ENCODE measurements at regions not wholly inside any gene's neighbourhood (a gene's known extent, or its start where the extent isn't known, plus 50 kb on each side); places are given as distances from the start of the nearest gene placed in this dataset.
"Not testable (repeated sequence)": the region's sequence is repeated elsewhere in the genome, so short reads cannot be mapped to it uniquely, and the experiment has no call there.

GRCh38 chr5:117133198-117133597 lies 558.6 kb upstream of the SEMA6A start:
- H3K4me1 ChIP-seq (ENCODE audit: control insufficient read depth, insufficient read depth, low read length), result no peaks in the 10 kb centered on the region
- H3K4me3 ChIP-seq (ENCODE audit: low read depth, low read length), result no peak overlapping the region
- H3K36me3 ChIP-seq (ENCODE audit: control insufficient read depth, insufficient read depth, low read length), result no peaks in the 10 kb centered on the region
- H3K27ac ChIP-seq (ENCODE audit: low read depth, low read length), result no peak overlapping the region
- no peak overlapping the region for H3K9ac ChIP-seq (ENCODE audit: low read length)
- H3K27me3 ChIP-seq (ENCODE audit: control insufficient read depth, insufficient read depth, low read length), result no peaks in the 10 kb centered on the region
- H3K9me3 ChIP-seq (ENCODE audit: control insufficient read depth, insufficient read depth, low read depth, low read length), result 0 out of 2 replicates have a peak, but pooled peaks cover 2% of the 10 kb centered on the region

- Histone ChIP-seq H3K27ac (ENCODE audit: low read depth, low read length) (no peak overlapping the region), H3K27me3 (ENCODE audit: control insufficient read depth, insufficient read depth, low read length) (no peaks in the 10 kb centered on the region), H3K4me1 (ENCODE audit: control insufficient read depth, insufficient read depth, low read length) (no peaks in the 10 kb centered on the region), H3K9me3 (ENCODE audit: control insufficient read depth, insufficient read depth, low read depth, low read length) (peaks cover 9% of the 10 kb centered on the region; the same call in 1 of the 2 replicates), H3K9ac (ENCODE audit: low read length) (no peak overlapping the region), H3K4me3 (ENCODE audit: low read depth, low read length) (no peak overlapping the region), H3K36me3 (ENCODE audit: control insufficient read depth, insufficient read depth, low read length) (no peaks in the 10 kb centered on the region)
Observed at GRCh38 chr5:117131876-117132275, 557.3 kb upstream of the SEMA6A start.

- no peak overlapping the region for H3K4me3 ChIP-seq (ENCODE audit: low read depth, low read length)
- H3K27me3 ChIP-seq (ENCODE audit: control insufficient read depth, insufficient read depth, low read length), result no peaks in the 10 kb centered on the region
- H3K36me3 ChIP-seq (ENCODE audit: control insufficient read depth, insufficient read depth, low read length), result no peaks in the 10 kb centered on the region
- no peak overlapping the region for H3K27ac ChIP-seq (ENCODE audit: low read depth, low read length)
- H3K9me3 ChIP-seq (ENCODE audit: control insufficient read depth, insufficient read depth, low read depth, low read length), result peaks cover 9% of the 10 kb centered on the region; the same call in 1 of the 2 replicates
- no peak overlapping the region for H3K9ac ChIP-seq (ENCODE audit: low read length)
- H3K4me1 ChIP-seq (ENCODE audit: control insufficient read depth, insufficient read depth, low read length), result no peaks in the 10 kb centered on the region
Observed at GRCh38 chr5:117131048-117131679, 556.5 kb upstream of the SEMA6A start.

- Histone ChIP-seq H3K9ac (ENCODE audit: low read length) (no peak overlapping the region), H3K4me3 (ENCODE audit: low read depth, low read length) (no peak overlapping the region), H3K4me1 (ENCODE audit: control insufficient read depth, insufficient read depth, low read length) (no peaks in the 10 kb centered on the region), H3K36me3 (ENCODE audit: control insufficient read depth, insufficient read depth, low read length) (no peaks in the 10 kb centered on the region), H3K9me3 (ENCODE audit: control insufficient read depth, insufficient read depth, low read depth, low read length) (peaks cover 17% of the 10 kb centered on the region), H3K27ac (ENCODE audit: low read depth, low read length) (no peak overlapping the region), H3K27me3 (ENCODE audit: control insufficient read depth, insufficient read depth, low read length) (no peaks in the 10 kb centered on the region)
Observed at GRCh38 chr5:117118499-117118898, 543.9 kb upstream of the SEMA6A start.

- not testable (repeated sequence) for H3K9ac ChIP-seq (ENCODE audit: low read length); H3K27ac ChIP-seq (ENCODE audit: low read depth, low read length); H3K27me3 ChIP-seq (ENCODE audit: control insufficient read depth, insufficient read depth, low read length); H3K36me3 ChIP-seq (ENCODE audit: control insufficient read depth, insufficient read depth, low read length); H3K4me3 ChIP-seq (ENCODE audit: low read depth, low read length); H3K4me1 ChIP-seq (ENCODE audit: control insufficient read depth, insufficient read depth, low read length)
- peaks cover 17% of the 10 kb centered on the region for H3K9me3 ChIP-seq (ENCODE audit: control insufficient read depth, insufficient read depth, low read depth, low read length)
Observed at GRCh38 chr5:117117314-117117713, 542.7 kb upstream of the SEMA6A start.

- H3K36me3 ChIP-seq (ENCODE audit: control insufficient read depth, insufficient read depth, low read length), result no peaks in the 10 kb centered on the region; the same call in 1 of the 2 replicates
- H3K27me3 ChIP-seq (ENCODE audit: control insufficient read depth, insufficient read depth, low read length), result no peaks in the 10 kb centered on the region
- H3K4me1 ChIP-seq (ENCODE audit: control insufficient read depth, insufficient read depth, low read length), result peaks cover 7% of the 10 kb centered on the region; the same call in 1 of the 2 replicates
- no peak overlapping the region for H3K27ac ChIP-seq (ENCODE audit: low read depth, low read length)
- no peak overlapping the region for H3K9ac ChIP-seq (ENCODE audit: low read length)
- H3K9me3 ChIP-seq (ENCODE audit: control insufficient read depth, insufficient read depth, low read depth, low read length), result peaks cover 5% of the 10 kb centered on the region
- no peak overlapping the region for H3K4me3 ChIP-seq (ENCODE audit: low read depth, low read length)
Observed at GRCh38 chr5:117110548-117110947, 535.9 kb upstream of the SEMA6A start.

GRCh38 chr5:117107859-117108258 lies 533.2 kb upstream of the SEMA6A start:
- peaks cover 5% of the 10 kb centered on the region for H3K9me3 ChIP-seq (ENCODE audit: control insufficient read depth, insufficient read depth, low read depth, low read length)
- no peak overlapping the region for H3K4me3 ChIP-seq (ENCODE audit: low read depth, low read length)
- H3K36me3 ChIP-seq (ENCODE audit: control insufficient read depth, insufficient read depth, low read length), result no peaks in the 10 kb centered on the region; the same call in 1 of the 2 replicates
- peaks cover 19% of the 10 kb centered on the region for H3K4me1 ChIP-seq (ENCODE audit: control insufficient read depth, insufficient read depth, low read length)
- no peaks in the 10 kb centered on the region for H3K27me3 ChIP-seq (ENCODE audit: control insufficient read depth, insufficient read depth, low read length)
- no peak overlapping the region for H3K9ac ChIP-seq (ENCODE audit: low read length)
- no peak overlapping the region for H3K27ac ChIP-seq (ENCODE audit: low read depth, low read length)

GRCh38 chr5:117103703-117104102 lies 529.1 kb upstream of the SEMA6A start:
- Histone ChIP-seq H3K4me3 (ENCODE audit: low read depth, low read length) (no peak overlapping the region), H3K36me3 (ENCODE audit: control insufficient read depth, insufficient read depth, low read length) (no peaks in the 10 kb centered on the region), H3K9me3 (ENCODE audit: control insufficient read depth, insufficient read depth, low read depth, low read length) (no peaks in the 10 kb centered on the region), H3K27me3 (ENCODE audit: control insufficient read depth, insufficient read depth, low read length) (no peaks in the 10 kb centered on the region), H3K27ac (ENCODE audit: low read depth, low read length) (no peak overlapping the region), H3K4me1 (ENCODE audit: control insufficient read depth, insufficient read depth, low read length) (peaks cover 28% of the 10 kb centered on the region), H3K9ac (ENCODE audit: low read length) (peak overlapping the region; percentile 28)

- H3K4me1 ChIP-seq (ENCODE audit: control insufficient read depth, insufficient read depth, low read length), result peaks cover 23% of the 10 kb centered on the region
- no peak overlapping the region for H3K9ac ChIP-seq (ENCODE audit: low read length)
- H3K27me3 ChIP-seq (ENCODE audit: control insufficient read depth, insufficient read depth, low read length), result no peaks in the 10 kb centered on the region
- no peaks in the 10 kb centered on the region for H3K36me3 ChIP-seq (ENCODE audit: control insufficient read depth, insufficient read depth, low read length)
- H3K27ac ChIP-seq (ENCODE audit: low read depth, low read length), result no peak overlapping the region
- H3K4me3 ChIP-seq (ENCODE audit: low read depth, low read length), result no peak overlapping the region
- H3K9me3 ChIP-seq (ENCODE audit: control insufficient read depth, insufficient read depth, low read depth, low read length), result no peaks in the 10 kb centered on the region
Observed at GRCh38 chr5:117102591-117102990, 528.0 kb upstream of the SEMA6A start.

- no peaks in the 10 kb centered on the region for H3K9me3 ChIP-seq (ENCODE audit: control insufficient read depth, insufficient read depth, low read depth, low read length)
- H3K36me3 ChIP-seq (ENCODE audit: control insufficient read depth, insufficient read depth, low read length), result no peaks in the 10 kb centered on the region
- H3K27me3 ChIP-seq (ENCODE audit: control insufficient read depth, insufficient read depth, low read length), result no peaks in the 10 kb centered on the region
- no peak overlapping the region for H3K27ac ChIP-seq (ENCODE audit: low read depth, low read length)
- no peak overlapping the region for H3K4me3 ChIP-seq (ENCODE audit: low read depth, low read length)
- peaks cover 44% of the 10 kb centered on the region for H3K4me1 ChIP-seq (ENCODE audit: control insufficient read depth, insufficient read depth, low read length)
- no peak overlapping the region for H3K9ac ChIP-seq (ENCODE audit: low read length)
Observed at GRCh38 chr5:117100176-117100575, 525.6 kb upstream of the SEMA6A start.

GRCh38 chr5:117098094-117098493 lies 523.5 kb upstream of the SEMA6A start:
- Histone ChIP-seq H3K9me3 (ENCODE audit: control insufficient read depth, insufficient read depth, low read depth, low read length) (no peaks in the 10 kb centered on the region), H3K27me3 (ENCODE audit: control insufficient read depth, insufficient read depth, low read length) (no peaks in the 10 kb centered on the region), H3K27ac (ENCODE audit: low read depth, low read length) (no peak overlapping the region), H3K9ac (ENCODE audit: low read length) (no peak overlapping the region), H3K36me3 (ENCODE audit: control insufficient read depth, insufficient read depth, low read length) (no peaks in the 10 kb centered on the region), H3K4me3 (ENCODE audit: low read depth, low read length) (no peak overlapping the region), H3K4me1 (ENCODE audit: control insufficient read depth, insufficient read depth, low read length) (peaks cover 38% of the 10 kb centered on the region)
